ENCODE measurements at regions not wholly inside any gene's neighbourhood (a gene's known extent, or its start where the extent isn't known, plus 50 kb on each side); places are given as distances from the start of the nearest gene placed in this dataset.
"Not testable (repeated sequence)": the region's sequence is repeated elsewhere in the genome, so short reads cannot be mapped to it uniquely, and the experiment has no call there.

DNA sequence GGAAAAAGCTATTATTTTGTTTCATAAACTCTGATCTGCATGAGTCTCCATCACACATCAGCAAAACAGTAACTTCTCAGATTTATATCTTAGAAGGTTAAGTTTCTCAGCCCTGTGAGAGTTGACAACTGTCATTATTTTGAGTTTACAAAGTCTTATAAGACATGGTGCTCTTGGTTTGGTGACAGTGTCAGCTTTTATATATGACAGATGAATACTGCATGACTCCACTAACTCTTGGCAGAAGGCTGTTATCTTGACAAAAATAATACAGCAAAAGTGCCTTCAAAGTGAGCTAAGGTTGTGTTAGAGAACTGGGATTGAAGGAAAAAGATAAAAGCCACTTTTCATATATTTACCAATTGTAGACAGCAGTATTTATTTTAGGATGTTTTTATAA, 528.4 kb upstream of the SOX9 start (continued):
- TF ChIP-seq, protein P1, sequence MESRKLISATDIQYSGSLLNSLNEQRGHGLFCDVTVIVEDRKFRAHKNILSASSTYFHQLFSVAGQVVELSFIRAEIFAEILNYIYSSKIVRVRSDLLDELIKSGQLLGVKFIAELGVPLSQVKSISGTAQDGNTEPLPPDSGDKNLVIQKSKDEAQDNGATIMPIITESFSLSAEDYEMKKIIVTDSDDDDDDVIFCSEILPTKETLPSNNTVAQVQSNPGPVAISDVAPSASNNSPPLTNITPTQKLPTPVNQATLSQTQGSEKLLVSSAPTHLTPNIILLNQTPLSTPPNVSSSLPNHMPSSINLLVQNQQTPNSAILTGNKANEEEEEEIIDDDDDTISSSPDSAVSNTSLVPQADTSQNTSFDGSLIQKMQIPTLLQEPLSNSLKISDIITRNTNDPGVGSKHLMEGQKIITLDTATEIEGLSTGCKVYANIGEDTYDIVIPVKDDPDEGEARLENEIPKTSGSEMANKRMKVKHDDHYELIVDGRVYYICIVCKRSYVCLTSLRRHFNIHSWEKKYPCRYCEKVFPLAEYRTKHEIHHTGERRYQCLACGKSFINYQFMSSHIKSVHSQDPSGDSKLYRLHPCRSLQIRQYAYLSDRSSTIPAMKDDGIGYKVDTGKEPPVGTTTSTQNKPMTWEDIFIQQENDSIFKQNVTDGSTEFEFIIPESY (IDR thresholded peaks at IDR 0.05): no peak

DNA sequence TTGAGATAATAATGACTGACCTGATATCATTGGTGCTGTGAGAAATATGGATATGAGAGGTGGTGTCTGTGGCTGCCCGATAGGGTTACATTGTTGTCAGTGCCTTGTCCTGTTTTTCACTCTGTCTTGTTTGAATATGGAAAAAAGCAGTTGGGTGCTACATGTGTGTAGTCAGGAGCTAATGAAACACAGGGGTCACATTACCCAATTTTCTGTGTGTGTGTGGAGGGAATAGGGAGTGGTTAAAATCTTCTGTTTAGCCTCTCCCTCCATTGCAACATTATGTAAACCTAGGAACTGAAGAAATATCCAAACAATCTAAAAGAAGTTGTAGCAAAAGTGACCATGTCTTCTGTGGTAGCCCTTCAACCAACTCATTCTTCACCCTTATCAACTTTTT, 527.7 kb upstream of the SOX9 start:
- TF ChIP-seq RXRA (IDR thresholded peaks at IDR 0.05): no peak
- TF ChIP-seq, protein P2, sequence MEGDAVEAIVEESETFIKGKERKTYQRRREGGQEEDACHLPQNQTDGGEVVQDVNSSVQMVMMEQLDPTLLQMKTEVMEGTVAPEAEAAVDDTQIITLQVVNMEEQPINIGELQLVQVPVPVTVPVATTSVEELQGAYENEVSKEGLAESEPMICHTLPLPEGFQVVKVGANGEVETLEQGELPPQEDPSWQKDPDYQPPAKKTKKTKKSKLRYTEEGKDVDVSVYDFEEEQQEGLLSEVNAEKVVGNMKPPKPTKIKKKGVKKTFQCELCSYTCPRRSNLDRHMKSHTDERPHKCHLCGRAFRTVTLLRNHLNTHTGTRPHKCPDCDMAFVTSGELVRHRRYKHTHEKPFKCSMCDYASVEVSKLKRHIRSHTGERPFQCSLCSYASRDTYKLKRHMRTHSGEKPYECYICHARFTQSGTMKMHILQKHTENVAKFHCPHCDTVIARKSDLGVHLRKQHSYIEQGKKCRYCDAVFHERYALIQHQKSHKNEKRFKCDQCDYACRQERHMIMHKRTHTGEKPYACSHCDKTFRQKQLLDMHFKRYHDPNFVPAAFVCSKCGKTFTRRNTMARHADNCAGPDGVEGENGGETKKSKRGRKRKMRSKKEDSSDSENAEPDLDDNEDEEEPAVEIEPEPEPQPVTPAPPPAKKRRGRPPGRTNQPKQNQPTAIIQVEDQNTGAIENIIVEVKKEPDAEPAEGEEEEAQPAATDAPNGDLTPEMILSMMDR (IDR thresholded peaks at IDR 0.05; ENCODE audit: low read depth, low read length, missing input control): no peak
- TF ChIP-seq HNF4A (conservative IDR thresholded peaks at IDR 0.05): no peak
- no peak for TF ChIP-seq EGR1 (IDR thresholded peaks at IDR 0.05; ENCODE audit: low read depth in 2 of 2)
- TF ChIP-seq FOXA2 (IDR thresholded peaks at IDR 0.05): no peak
- no peak for TF ChIP-seq HNF4G (IDR thresholded peaks at IDR 0.05)
- TF ChIP-seq RAD21 (IDR thresholded peaks at IDR 0.05): no peak
- TF ChIP-seq, protein P3, sequence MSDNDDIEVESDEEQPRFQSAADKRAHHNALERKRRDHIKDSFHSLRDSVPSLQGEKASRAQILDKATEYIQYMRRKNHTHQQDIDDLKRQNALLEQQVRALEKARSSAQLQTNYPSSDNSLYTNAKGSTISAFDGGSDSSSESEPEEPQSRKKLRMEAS (IDR thresholded peaks at IDR 0.05): no peak
- TF ChIP-seq FOXA1 (IDR thresholded peaks at IDR 0.05): no peak
- no peak for TF ChIP-seq NR2F2 (IDR thresholded peaks at IDR 0.05)
- no peak for TF ChIP-seq SP1 (IDR thresholded peaks at IDR 0.05)
- Histone ChIP-seq H3K27ac (ENCODE audit: low read depth in 1 of 2, low read length in 2 of 2) (no peak overlapping the region), H3K36me3 (ENCODE audit: control insufficient read depth in 4 of 4, insufficient read depth in 3 of 4, low read depth in 1 of 4, low read length in 3 of 4) (no peaks in the 10 kb centered on the region), H3K9ac (ENCODE audit: low read depth in 1 of 2, low read length in 2 of 2) (no peak overlapping the region), H3K4me3 (ENCODE audit: low read depth in 1 of 3, low read length in 3 of 3) (no peak overlapping the region), H3K9me3 (ENCODE audit: control insufficient read depth in 4 of 4, low read length in 3 of 4) (no peaks in the 10 kb centered on the region), H3K27me3 (ENCODE audit: control insufficient read depth in 4 of 4, insufficient read depth in 4 of 4, low read length in 3 of 4) (no peaks in the 10 kb centered on the region), H3K4me1 (ENCODE audit: control insufficient read depth in 4 of 4, insufficient read depth in 4 of 4, low read length in 3 of 4) (no peaks in the 10 kb centered on the region)
- no peak for DNase-seq (ENCODE audit: low spot score)
- WGBS: 61% methylated on average over 1 of the region's 1 CpG

DNA sequence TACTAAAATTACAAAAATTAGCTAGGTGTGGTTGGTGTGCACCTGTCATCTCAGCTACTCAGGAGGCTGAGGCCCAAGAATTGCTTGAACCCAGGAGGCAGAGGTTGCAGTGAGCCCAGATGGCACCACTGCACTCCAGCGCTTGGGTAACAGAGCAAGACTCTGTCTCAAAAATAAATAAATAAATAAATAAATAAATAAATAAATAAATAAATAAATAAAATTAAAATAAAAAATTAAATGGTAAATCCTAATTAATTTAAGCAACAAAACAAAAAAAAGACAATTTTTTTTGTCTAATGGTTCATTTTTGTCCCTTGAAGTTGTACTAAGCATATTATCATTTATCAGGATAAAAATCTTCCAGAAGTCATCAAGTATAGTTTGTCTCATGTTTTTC, 521.2 kb upstream of the SOX9 start:
- H3K9me3 ChIP-seq (ENCODE audit: control insufficient read depth in 4 of 4, low read length in 3 of 4); H3K36me3 ChIP-seq (ENCODE audit: control insufficient read depth in 4 of 4, insufficient read depth in 3 of 4, low read depth in 1 of 4, low read length in 3 of 4); H3K9ac ChIP-seq (ENCODE audit: low read depth in 1 of 2, low read length in 2 of 2); H3K4me1 ChIP-seq (ENCODE audit: control insufficient read depth in 4 of 4, insufficient read depth in 4 of 4, low read length in 3 of 4); H3K4me3 ChIP-seq (ENCODE audit: low read depth in 1 of 3, low read length in 3 of 3); DNase-seq (ENCODE audit: low spot score); H3K27me3 ChIP-seq (ENCODE audit: control insufficient read depth in 4 of 4, insufficient read depth in 4 of 4, low read length in 3 of 4); H3K27ac ChIP-seq (ENCODE audit: low read depth in 1 of 2, low read length in 2 of 2): not testable (repeated sequence)
- 97% methylated on average over 1 of the region's 1 CpG for WGBS

DNA sequence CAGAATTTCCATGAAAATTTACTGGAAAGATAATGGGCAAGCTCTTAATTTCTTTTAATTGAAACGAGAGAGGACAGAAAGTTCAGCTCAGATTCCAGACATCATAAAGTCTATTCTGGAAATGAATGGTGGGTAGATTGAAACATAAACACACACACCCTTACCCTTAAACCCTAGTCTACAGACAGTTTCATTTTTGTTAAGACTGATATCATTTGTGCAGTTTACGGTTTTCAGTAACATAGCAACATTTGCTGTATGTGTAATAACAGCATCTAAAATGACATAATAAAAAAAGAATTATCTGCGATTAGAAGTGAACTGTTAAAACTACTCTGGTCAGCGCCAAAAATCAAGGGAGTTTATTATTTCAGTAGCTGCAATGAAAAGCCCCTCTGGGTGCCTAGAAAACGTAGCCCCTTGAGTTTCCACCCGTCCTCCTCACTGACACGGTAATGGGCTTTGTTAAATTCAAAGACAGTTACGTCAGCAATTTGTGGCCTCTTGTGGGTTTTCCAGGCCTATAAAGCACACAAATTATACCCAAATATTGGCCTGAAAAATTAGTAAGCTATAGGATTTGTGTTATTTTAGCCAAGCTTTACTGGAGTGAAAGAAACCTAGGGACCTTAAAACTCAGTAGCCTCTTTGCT, 520.6 kb upstream of the SOX9 start:
- no peaks in the 10 kb centered on the region for H3K4me1 ChIP-seq (ENCODE audit: control insufficient read depth in 4 of 4, insufficient read depth in 4 of 4, low read length in 3 of 4)
- DNase-seq (ENCODE audit: low spot score): no peak
- no peak overlapping the region for H3K27ac ChIP-seq (ENCODE audit: low read depth in 1 of 2, low read length in 2 of 2)
- no peaks in the 10 kb centered on the region for H3K9me3 ChIP-seq (ENCODE audit: control insufficient read depth in 4 of 4, low read length in 3 of 4)
- H3K4me3 ChIP-seq (ENCODE audit: low read depth in 1 of 3, low read length in 3 of 3): no peak overlapping the region
- H3K27me3 ChIP-seq (ENCODE audit: control insufficient read depth in 4 of 4, insufficient read depth in 4 of 4, low read length in 3 of 4): no peaks in the 10 kb centered on the region
- 72% methylated on average over 8 of the region's 8 CpGs for whole genome bisulfite sequencing
- no peak overlapping the region for H3K9ac ChIP-seq (ENCODE audit: low read depth in 1 of 2, low read length in 2 of 2)
- H3K36me3 ChIP-seq (ENCODE audit: control insufficient read depth in 4 of 4, insufficient read depth in 3 of 4, low read depth in 1 of 4, low read length in 3 of 4): no peaks in the 10 kb centered on the region
- TF ChIP-seq, protein P1 (IDR thresholded peaks at IDR 0.05): no peak
- no peak for TF ChIP-seq EGR1 (IDR thresholded peaks at IDR 0.05; ENCODE audit: low read depth in 2 of 2)
- TF ChIP-seq HNF4A (conservative IDR thresholded peaks at IDR 0.05): no peak
- TF ChIP-seq SP1 (IDR thresholded peaks at IDR 0.05): no peak
- TF ChIP-seq, protein P2 (IDR thresholded peaks at IDR 0.05; ENCODE audit: low read depth, low read length, missing input control): no peak
- no peak for TF ChIP-seq GABPA (IDR thresholded peaks at IDR 0.05 in 1 of 2, conservative IDR thresholded peaks at IDR 0.05 in 1 of 2)
- TF ChIP-seq TAF1 (conservative IDR thresholded peaks at IDR 0.05): no peak

All from liver (tissue), 8 donors.